Gastrocnemius medialis (tissue), 4 donors: ENCODE measurements at regions not wholly inside any gene's neighbourhood (a gene's known extent, or its start where the extent isn't known, plus 50 kb on each side); places are given as distances from the start of the nearest gene placed in this dataset.
A peak's percentile ranks its signal among the peaks of the same experiment; 100 is the strongest.
"Not testable (repeated sequence)": the region's sequence is repeated elsewhere in the genome, so short reads cannot be mapped to it uniquely, and the experiment has no call there.

Source experiments
- ATAC-seq, 2 donors: fragments of 150-250 bp; one replicate each; pipeline ENCODE4 v1.9.1; 2016
- DNase-seq, 2 donors: peaks; one replicate each; pipeline ENCODE4 v3.0.0-alpha.2; 2019
- H3K27ac ChIP-seq, 4 donors: fragments of 200-600 bp; sonication (generic); 1 replicate in 1 of 4; 2 replicates in 3 of 4; pipeline ENCODE4 v1.5.1; 2016 to 2018; ENCODE audit warnings: mild to moderate bottlenecking in 2 of 4, moderate library complexity in 1 of 4
- H3K27me3 ChIP-seq, 3 donors: fragments of 200-600 bp; sonication (generic) in 2 of 3; 1 replicate in 1 of 3; 2 replicates in 2 of 3; pipeline versions ENCODE4 v1.5.1 to v1.6.0; 2016 to 2019; ENCODE audit warnings: mild to moderate bottlenecking in 1 of 3, moderate library complexity in 1 of 3
- H3K36me3 ChIP-seq, 2 donors: fragments of 200-600 bp; sonication (generic) in 1 of 2; one replicate each; pipeline ENCODE4 v1.5.1; 2017 to 2018
- H3K4me1 ChIP-seq, 2 donors: fragments of 200-600 bp; sonication (generic) in 1 of 2; one replicate each; pipeline ENCODE4 v1.5.1; 2016 to 2017; ENCODE audit warnings: mild to moderate bottlenecking in 2 of 2
- H3K4me3 ChIP-seq, 4 donors: fragments of 200-600 bp; sonication (generic) in 3 of 4; 1 replicate in 1 of 4; 2 replicates in 3 of 4; pipeline ENCODE4 v1.5.1; 2016 to 2019; ENCODE audit warnings: mild to moderate bottlenecking in 2 of 4
- H3K9me3 ChIP-seq, 3 donors: fragments of 200-600 bp; sonication (generic) in 2 of 3; 1 replicate in 1 of 3; 2 replicates in 2 of 3; pipeline ENCODE4 v1.5.1; 2016 to 2019
- POLR2A ChIP-seq, 2 donors: fragments of 450-650 bp; IDR thresholded peaks; one replicate each; pipeline ENCODE4 v1.6.1; 2017; ENCODE audit warnings: antibody characterized with exemption in 2 of 2, mild to moderate bottlenecking in 2 of 2, moderate library complexity in 2 of 2
- in situ Hi-C, 4 donors: fragments of 200-750 bp; cut with MboI; loops; one replicate each; pipeline versions ENCODE4 v1.15.0 to v1.8.0; 2017; ENCODE audit warnings: low sequenced_read_pairs in 4 of 4
- intact Hi-C: fragments of 100-400 bp; cut with DNase I; formaldehyde crosslinking; loops from one replicate; pipeline ENCODE4 v1.15.1; 2023; ENCODE audit warnings: low total_unique reads
- TF ChIP-seq, protein P1 (sequence below), 5 experiments: fragments of 450-650 bp in 3 of 5; fragments of 200-600 bp in 2 of 5; sonication (generic) in 2 of 5; IDR thresholded peaks in 4 of 5; conservative IDR thresholded peaks in 1 of 5; 1 replicate in 4 of 5; 2 replicates in 1 of 5; pipeline ENCODE4 v1.5.1; 2016 to 2019; ENCODE audit warnings: antibody characterized with exemption in 5 of 5, mild to moderate bottlenecking in 3 of 5, moderate library complexity in 3 of 5

DNA sequence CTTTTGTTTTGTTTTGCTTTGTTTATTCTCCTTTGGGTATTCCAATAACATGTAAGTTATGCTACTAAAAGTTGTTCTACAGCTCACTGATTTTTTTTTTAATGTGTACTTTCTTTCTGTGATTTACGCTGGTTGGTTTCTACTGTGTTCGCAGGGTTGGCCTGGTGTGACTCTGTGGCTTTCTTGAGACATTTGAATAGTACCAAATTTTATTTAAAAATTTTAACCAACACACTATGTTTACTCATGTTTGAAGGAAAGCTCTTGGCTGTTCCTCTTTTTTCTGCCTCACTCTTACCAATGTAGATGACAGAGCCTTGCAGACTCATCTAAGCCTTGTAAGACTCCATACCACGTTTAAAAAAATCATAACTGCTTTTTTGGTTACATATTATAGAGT lies 1784.9 kb upstream of the DEFB115 start:
- in situ Hi-C loops = no loop called here
- intact Hi-C loops = no loop called here

GRCh38 chr20:29492840-29493239 lies 1764.6 kb upstream of the DEFB115 start:
- H3K4me3 ChIP-seq, intact Hi-C loops, H3K27me3 ChIP-seq, DNase-seq, H3K36me3 ChIP-seq, ATAC-seq, in situ Hi-C loops, H3K9me3 ChIP-seq, H3K4me1 ChIP-seq, H3K27ac ChIP-seq: not testable (repeated sequence)

More for the DNA sequence above, 1784.9 kb upstream of the DEFB115 start:
- Histone ChIP-seq H3K36me3 (no peaks in the 10 kb centered on the region), H3K4me3 (no peak overlapping the region), H3K4me1 (no peaks in the 10 kb centered on the region), H3K9me3 (no peaks in the 10 kb centered on the region), H3K27ac (no peak overlapping the region), H3K27me3 (no peaks in the 10 kb centered on the region)
- TF ChIP-seq POLR2A (IDR thresholded peaks at IDR 0.05) = no peak
- TF ChIP-seq, protein P1, sequence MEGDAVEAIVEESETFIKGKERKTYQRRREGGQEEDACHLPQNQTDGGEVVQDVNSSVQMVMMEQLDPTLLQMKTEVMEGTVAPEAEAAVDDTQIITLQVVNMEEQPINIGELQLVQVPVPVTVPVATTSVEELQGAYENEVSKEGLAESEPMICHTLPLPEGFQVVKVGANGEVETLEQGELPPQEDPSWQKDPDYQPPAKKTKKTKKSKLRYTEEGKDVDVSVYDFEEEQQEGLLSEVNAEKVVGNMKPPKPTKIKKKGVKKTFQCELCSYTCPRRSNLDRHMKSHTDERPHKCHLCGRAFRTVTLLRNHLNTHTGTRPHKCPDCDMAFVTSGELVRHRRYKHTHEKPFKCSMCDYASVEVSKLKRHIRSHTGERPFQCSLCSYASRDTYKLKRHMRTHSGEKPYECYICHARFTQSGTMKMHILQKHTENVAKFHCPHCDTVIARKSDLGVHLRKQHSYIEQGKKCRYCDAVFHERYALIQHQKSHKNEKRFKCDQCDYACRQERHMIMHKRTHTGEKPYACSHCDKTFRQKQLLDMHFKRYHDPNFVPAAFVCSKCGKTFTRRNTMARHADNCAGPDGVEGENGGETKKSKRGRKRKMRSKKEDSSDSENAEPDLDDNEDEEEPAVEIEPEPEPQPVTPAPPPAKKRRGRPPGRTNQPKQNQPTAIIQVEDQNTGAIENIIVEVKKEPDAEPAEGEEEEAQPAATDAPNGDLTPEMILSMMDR (IDR thresholded peaks at IDR 0.05 in 4 of 5, conservative IDR thresholded peaks at IDR 0.05 in 1 of 5) = no peak
- DNase-seq = no peak
- no peak for ATAC-seq

GRCh38 chr20:29496767-29497166 lies 1760.7 kb upstream of the DEFB115 start:
- peak overlapping the region in 1 of 4 donors; percentile 70 for H3K4me3 ChIP-seq
- peak overlapping the region in 1 of 4 donors; percentile 80 for H3K27ac ChIP-seq
- in situ Hi-C loops, H3K9me3 ChIP-seq, ATAC-seq, DNase-seq, H3K27me3 ChIP-seq, H3K36me3 ChIP-seq, intact Hi-C loops, H3K4me1 ChIP-seq: not testable (repeated sequence)

DNA sequence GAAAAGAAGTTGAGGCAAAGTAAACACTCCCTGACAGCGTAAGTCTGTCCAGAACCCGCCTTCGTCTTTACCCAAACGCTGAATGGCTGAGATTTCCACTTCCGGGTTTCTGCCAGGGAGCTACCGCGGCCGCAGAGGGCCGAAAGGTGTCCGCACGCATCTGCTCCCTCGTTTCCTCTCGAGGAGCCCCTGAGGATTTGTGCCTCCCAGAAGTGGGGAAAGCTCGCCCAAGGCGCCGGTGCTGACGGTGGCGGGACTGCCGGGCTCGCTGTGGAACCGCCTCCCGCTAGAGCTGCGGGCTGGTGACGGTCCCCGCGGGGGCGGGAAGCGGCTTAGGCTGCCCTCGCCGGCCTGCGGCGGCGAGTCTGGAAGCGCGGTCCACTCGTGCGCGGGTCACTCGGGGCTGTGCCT lies 1760.2 kb upstream of the DEFB115 start:
- ATAC-seq (peak in 1 of 2 donors; percentile 80), DNase-seq (peak in 1 of 2 donors; percentile 51)
- Histone ChIP-seq H3K9me3 (peaks cover 0 to 2% (median 0%) of the 10 kb centered on the region in 3 donors), H3K27me3 (no peaks in the 10 kb centered on the region), H3K4me1 (peaks cover 0 to 3% of the 10 kb centered on the region in 2 donors), H3K27ac (peak overlapping the region in 1 of 4 donors; percentile 80), H3K4me3 (peak overlapping the region in 1 of 4 donors; percentile 70), H3K36me3 (no peaks in the 10 kb centered on the region)
- TF ChIP-seq, protein P1 (IDR thresholded peaks at IDR 0.05 in 4 of 5, conservative IDR thresholded peaks at IDR 0.05 in 1 of 5) = no peak
- no peak for TF ChIP-seq POLR2A (IDR thresholded peaks at IDR 0.05)
- intact Hi-C loops (no loop called here), in situ Hi-C loops (no loop called here)

DNA sequence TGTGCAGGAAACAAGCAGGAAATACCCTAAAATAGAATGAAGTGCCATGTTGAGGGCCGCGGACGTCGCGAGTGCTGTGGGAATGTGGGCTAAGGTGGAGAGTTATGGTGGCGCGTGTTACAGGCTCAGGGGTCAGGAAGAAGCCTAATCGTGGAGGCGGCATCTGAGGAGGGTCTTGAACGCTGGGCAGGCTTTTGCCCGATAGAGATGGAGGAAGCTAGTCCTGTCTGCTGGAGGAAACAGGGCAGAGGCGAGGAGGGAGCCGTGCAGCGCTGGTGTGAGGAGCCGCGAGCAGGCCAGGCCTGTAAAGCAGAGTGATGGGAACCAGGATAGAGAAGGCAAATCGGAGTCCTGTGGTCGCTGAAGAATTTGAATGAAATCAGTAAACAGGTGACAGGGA lies 1759.8 kb upstream of the DEFB115 start:
- H3K36me3 ChIP-seq, H3K27me3 ChIP-seq, H3K9me3 ChIP-seq, in situ Hi-C loops, intact Hi-C loops, ATAC-seq, H3K4me1 ChIP-seq: not testable (repeated sequence)
- H3K4me3 ChIP-seq = peak overlapping the region in 1 of 4 donors; percentile 70
- peak overlapping the region in 1 of 4 donors; percentile 80 for H3K27ac ChIP-seq
- DNase-seq = peak in 1 of 2 donors; percentile 21

GRCh38 chr20:29500738-29501137 lies 1756.7 kb upstream of the DEFB115 start:
- H3K4me1 ChIP-seq, ATAC-seq, in situ Hi-C loops, H3K27ac ChIP-seq, intact Hi-C loops, H3K9me3 ChIP-seq, H3K27me3 ChIP-seq, H3K4me3 ChIP-seq, DNase-seq, H3K36me3 ChIP-seq: not testable (repeated sequence)

DNA sequence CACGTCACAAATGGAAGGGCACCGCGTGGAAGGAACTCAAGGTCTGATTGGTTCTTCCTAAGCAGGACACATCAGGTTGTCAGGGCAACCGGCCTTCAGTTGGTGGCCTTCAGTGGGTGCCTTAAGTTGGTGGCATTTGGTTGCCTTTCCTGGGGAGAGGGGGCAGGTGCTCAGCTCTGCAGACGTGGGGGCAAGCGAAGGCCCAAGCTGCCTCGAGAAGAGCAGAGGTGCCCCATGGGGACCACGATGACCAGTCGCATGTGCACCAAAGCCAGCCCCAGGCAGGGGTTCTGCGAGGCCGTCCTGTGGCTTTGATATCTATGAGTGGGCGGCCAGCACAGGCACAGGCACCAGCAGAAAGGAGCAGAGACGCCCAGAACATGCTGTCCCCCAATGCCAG lies 1742.8 kb upstream of the DEFB115 start:
- H3K9me3 ChIP-seq, ATAC-seq, H3K27me3 ChIP-seq, in situ Hi-C loops, H3K36me3 ChIP-seq, intact Hi-C loops, H3K4me3 ChIP-seq, DNase-seq, H3K4me1 ChIP-seq, H3K27ac ChIP-seq: not testable (repeated sequence)

DNA sequence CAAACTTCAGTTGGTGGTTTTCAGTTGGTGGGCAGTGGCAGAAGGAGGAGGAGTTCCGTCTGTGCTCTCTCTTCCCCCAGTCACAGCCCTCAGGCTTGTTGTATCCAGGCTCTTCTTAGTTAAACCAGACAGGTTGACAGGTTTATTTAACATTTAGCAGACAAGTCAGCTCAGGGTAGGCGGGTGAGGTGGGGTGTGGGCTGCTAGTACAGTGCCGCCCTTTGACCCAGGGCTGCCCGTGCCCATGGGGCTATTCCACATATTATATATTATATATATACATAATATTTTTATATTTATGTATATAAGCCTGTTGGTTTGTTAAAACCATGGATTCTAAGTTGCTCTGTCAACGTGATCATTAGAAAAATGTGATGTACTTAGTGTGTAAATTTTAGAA lies 1740.6 kb upstream of the DEFB115 start:
- intact Hi-C loops, H3K9me3 ChIP-seq, H3K27ac ChIP-seq, H3K4me3 ChIP-seq, H3K27me3 ChIP-seq, ATAC-seq, H3K36me3 ChIP-seq, in situ Hi-C loops, H3K4me1 ChIP-seq, DNase-seq: not testable (repeated sequence)

- in situ Hi-C loops, H3K27me3 ChIP-seq, ATAC-seq, H3K4me3 ChIP-seq, H3K9me3 ChIP-seq, H3K27ac ChIP-seq, H3K36me3 ChIP-seq, H3K4me1 ChIP-seq, DNase-seq, intact Hi-C loops: not testable (repeated sequence)
Measured at GRCh38 chr20:29519610-29520241, 1737.7 kb upstream of the DEFB115 start.

GRCh38 chr20:29533566-29534177 lies 1723.8 kb upstream of the DEFB115 start:
- intact Hi-C loops, DNase-seq, H3K27me3 ChIP-seq, ATAC-seq, H3K27ac ChIP-seq, H3K4me3 ChIP-seq, in situ Hi-C loops, H3K4me1 ChIP-seq, H3K36me3 ChIP-seq, H3K9me3 ChIP-seq: not testable (repeated sequence)
